ENCODE measurements at regions not wholly inside any gene's neighbourhood (a gene's known extent, or its start where the extent isn't known, plus 50 kb on each side); places are given as distances from the start of the nearest gene placed in this dataset.

DNA sequence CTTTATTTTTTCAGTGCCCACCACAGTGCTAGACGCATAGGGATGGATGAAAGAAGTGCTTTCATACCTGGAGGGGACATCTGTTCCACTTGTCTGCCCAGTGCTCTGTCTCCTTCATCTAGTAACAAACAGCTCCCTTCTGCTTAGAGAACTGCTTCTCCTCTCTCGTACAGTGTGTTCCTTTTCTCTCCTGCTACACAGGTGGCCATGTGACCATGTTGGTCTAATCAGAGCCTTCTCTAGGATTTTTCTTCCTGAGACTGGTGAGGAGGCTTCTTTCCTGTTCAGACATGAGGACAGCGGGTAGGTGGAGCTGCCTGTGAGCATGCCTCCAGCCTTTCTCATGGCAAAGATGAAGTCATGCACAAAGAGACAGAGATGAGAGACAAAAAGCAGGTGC lies 182.7 kb downstream of the TMEM132E start:
- Histone ChIP-seq H3K36me3 (ENCODE audit: control insufficient read depth in 4 of 4, insufficient read depth in 3 of 4, low read depth in 1 of 4, low read length in 3 of 4) (no peaks in the 10 kb centered on the region), H3K27me3 (ENCODE audit: control insufficient read depth in 4 of 4, insufficient read depth in 4 of 4, low read length in 3 of 4) (no peaks in the 10 kb centered on the region), H3K4me3 (ENCODE audit: low read depth in 1 of 3, low read length in 3 of 3) (no peak overlapping the region), H3K9me3 (ENCODE audit: control insufficient read depth in 4 of 4, low read length in 3 of 4) (no peaks in the 10 kb centered on the region), H3K4me1 (ENCODE audit: control insufficient read depth in 4 of 4, insufficient read depth in 4 of 4, low read length in 3 of 4) (no peaks in the 10 kb centered on the region), H3K9ac (ENCODE audit: low read depth in 1 of 2, low read length in 2 of 2) (no peak overlapping the region), H3K27ac (ENCODE audit: low read depth in 1 of 2, low read length in 2 of 2) (no peak overlapping the region)
- WGBS = 65% methylated on average over 3 of the region's 3 CpGs
- DNase-seq (ENCODE audit: low spot score) = no peak
- TF ChIP-seq JUND (IDR thresholded peaks at IDR 0.05) (no peak), RAD21 (IDR thresholded peaks at IDR 0.05) (no peak), RXRA (IDR thresholded peaks at IDR 0.05) (no peak), FOXA1 (IDR thresholded peaks at IDR 0.05) (no peak)

- Histone ChIP-seq H3K9me3 (ENCODE audit: control insufficient read depth in 4 of 4, low read length in 3 of 4) (no peaks in the 10 kb centered on the region), H3K4me1 (ENCODE audit: control insufficient read depth in 4 of 4, insufficient read depth in 4 of 4, low read length in 3 of 4) (no peaks in the 10 kb centered on the region), H3K27me3 (ENCODE audit: control insufficient read depth in 4 of 4, insufficient read depth in 4 of 4, low read length in 3 of 4) (no peaks in the 10 kb centered on the region), H3K36me3 (ENCODE audit: control insufficient read depth in 4 of 4, insufficient read depth in 3 of 4, low read depth in 1 of 4, low read length in 3 of 4) (no peaks in the 10 kb centered on the region), H3K27ac (ENCODE audit: low read depth in 1 of 2, low read length in 2 of 2) (no peak overlapping the region), H3K4me3 (ENCODE audit: low read depth in 1 of 3, low read length in 3 of 3) (no peak overlapping the region), H3K9ac (ENCODE audit: low read depth in 1 of 2, low read length in 2 of 2) (no peak overlapping the region)
- TF ChIP-seq, protein P1, sequence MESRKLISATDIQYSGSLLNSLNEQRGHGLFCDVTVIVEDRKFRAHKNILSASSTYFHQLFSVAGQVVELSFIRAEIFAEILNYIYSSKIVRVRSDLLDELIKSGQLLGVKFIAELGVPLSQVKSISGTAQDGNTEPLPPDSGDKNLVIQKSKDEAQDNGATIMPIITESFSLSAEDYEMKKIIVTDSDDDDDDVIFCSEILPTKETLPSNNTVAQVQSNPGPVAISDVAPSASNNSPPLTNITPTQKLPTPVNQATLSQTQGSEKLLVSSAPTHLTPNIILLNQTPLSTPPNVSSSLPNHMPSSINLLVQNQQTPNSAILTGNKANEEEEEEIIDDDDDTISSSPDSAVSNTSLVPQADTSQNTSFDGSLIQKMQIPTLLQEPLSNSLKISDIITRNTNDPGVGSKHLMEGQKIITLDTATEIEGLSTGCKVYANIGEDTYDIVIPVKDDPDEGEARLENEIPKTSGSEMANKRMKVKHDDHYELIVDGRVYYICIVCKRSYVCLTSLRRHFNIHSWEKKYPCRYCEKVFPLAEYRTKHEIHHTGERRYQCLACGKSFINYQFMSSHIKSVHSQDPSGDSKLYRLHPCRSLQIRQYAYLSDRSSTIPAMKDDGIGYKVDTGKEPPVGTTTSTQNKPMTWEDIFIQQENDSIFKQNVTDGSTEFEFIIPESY (IDR thresholded peaks at IDR 0.05) = no peak
- TF ChIP-seq JUND (IDR thresholded peaks at IDR 0.05) (no peak), CTCF (IDR thresholded peaks at IDR 0.05; ENCODE audit: low read depth, low read length, missing input control) (no peak)
- no peak for DNase-seq (ENCODE audit: low spot score)
- WGBS = 63% methylated on average over 4 of the region's 4 CpGs
Measured at GRCh38 chr17:34761646-34762045, 182.3 kb downstream of the TMEM132E start.

DNA sequence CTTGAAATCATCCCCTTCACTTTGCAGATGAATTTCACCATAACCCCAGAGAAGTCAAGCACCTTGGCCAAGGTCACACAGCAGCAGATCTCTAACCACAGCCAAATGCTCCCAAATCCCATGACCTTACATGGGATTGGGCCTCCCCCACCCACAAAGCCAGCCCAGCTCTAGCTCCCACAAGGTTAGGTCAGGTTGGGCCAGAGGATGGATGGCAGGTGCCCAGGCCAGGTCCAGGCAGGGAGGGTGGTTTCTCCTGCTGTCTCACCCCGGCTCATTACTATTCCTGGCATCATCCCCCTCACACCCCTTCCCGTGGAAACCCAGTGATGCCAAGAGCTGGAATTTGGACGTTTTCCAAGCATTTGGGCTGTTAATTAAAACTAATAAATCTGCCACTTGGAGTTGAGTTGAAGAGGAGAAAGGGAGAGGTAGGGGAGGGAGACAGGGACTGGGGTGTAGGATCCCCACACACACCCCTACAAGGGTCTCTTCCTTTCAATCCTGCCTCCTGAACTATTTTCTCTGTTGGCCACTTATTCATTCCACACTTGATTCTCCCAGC lies 181.6 kb downstream of the TMEM132E start:
- 55% methylated on average over 3 of the region's 3 CpGs for WGBS
- no peak for DNase-seq (ENCODE audit: low spot score)
- TF ChIP-seq HNF4A (conservative IDR thresholded peaks at IDR 0.05) = no peak
- H3K4me1 ChIP-seq (ENCODE audit: control insufficient read depth in 4 of 4, insufficient read depth in 4 of 4, low read length in 3 of 4) = no peaks in the 10 kb centered on the region
- no peak overlapping the region for H3K9ac ChIP-seq (ENCODE audit: low read depth in 1 of 2, low read length in 2 of 2)
- no peaks in the 10 kb centered on the region for H3K27me3 ChIP-seq (ENCODE audit: control insufficient read depth in 4 of 4, insufficient read depth in 4 of 4, low read length in 3 of 4)
- H3K4me3 ChIP-seq (ENCODE audit: low read depth in 1 of 3, low read length in 3 of 3) = no peak overlapping the region
- H3K36me3 ChIP-seq (ENCODE audit: control insufficient read depth in 4 of 4, insufficient read depth in 3 of 4, low read depth in 1 of 4, low read length in 3 of 4) = no peaks in the 10 kb centered on the region
- H3K27ac ChIP-seq (ENCODE audit: low read depth in 1 of 2, low read length in 2 of 2) = no peak overlapping the region
- H3K9me3 ChIP-seq (ENCODE audit: control insufficient read depth in 4 of 4, low read length in 3 of 4) = no peaks in the 10 kb centered on the region

DNA sequence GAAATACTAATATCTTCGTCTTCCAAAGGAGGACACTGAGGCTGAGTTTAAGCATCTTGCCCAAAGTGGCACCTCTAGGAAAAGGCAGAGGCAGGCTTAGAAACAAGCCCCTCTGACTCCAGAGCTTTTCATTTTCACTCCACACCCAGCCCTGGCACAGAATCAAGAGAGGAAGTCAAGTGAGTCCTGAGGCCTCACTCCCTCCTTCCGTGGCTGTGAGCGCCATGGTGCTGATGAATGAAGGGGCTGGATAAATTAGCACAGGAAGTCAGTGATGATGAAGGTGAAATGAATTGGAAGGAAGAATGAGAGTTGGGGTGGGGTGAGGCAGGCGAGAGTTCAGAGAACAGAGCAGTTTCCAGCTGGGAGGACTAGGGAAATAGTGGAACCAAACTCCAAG lies 179.3 kb downstream of the TMEM132E start:
- Histone ChIP-seq H3K27me3 (ENCODE audit: control insufficient read depth in 4 of 4, insufficient read depth in 4 of 4, low read length in 3 of 4) (no peaks in the 10 kb centered on the region), H3K4me1 (ENCODE audit: control insufficient read depth in 4 of 4, insufficient read depth in 4 of 4, low read length in 3 of 4) (no peaks in the 10 kb centered on the region), H3K27ac (ENCODE audit: low read depth in 1 of 2, low read length in 2 of 2) (no peak overlapping the region), H3K9ac (ENCODE audit: low read depth in 1 of 2, low read length in 2 of 2) (no peak overlapping the region), H3K9me3 (ENCODE audit: control insufficient read depth in 4 of 4, low read length in 3 of 4) (no peaks in the 10 kb centered on the region), H3K4me3 (ENCODE audit: low read depth in 1 of 3, low read length in 3 of 3) (no peak overlapping the region), H3K36me3 (ENCODE audit: control insufficient read depth in 4 of 4, insufficient read depth in 3 of 4, low read depth in 1 of 4, low read length in 3 of 4) (no peaks in the 10 kb centered on the region)
- WGBS = 64% methylated on average over 4 of the region's 4 CpGs
- no peak for DNase-seq (ENCODE audit: low spot score)
- TF ChIP-seq, protein P1 (IDR thresholded peaks at IDR 0.05) = no peak
- no peak for TF ChIP-seq GABPA (IDR thresholded peaks at IDR 0.05 in 1 of 2, conservative IDR thresholded peaks at IDR 0.05 in 1 of 2)
- no peak for TF ChIP-seq YY1 (IDR thresholded peaks at IDR 0.05)
- TF ChIP-seq FOXA2 (IDR thresholded peaks at IDR 0.05) = no peak
- TF ChIP-seq HNF4G (IDR thresholded peaks at IDR 0.05) = no peak
- TF ChIP-seq, protein P2, sequence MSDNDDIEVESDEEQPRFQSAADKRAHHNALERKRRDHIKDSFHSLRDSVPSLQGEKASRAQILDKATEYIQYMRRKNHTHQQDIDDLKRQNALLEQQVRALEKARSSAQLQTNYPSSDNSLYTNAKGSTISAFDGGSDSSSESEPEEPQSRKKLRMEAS (IDR thresholded peaks at IDR 0.05) = no peak
- no peak for TF ChIP-seq RAD21 (IDR thresholded peaks at IDR 0.05)
- no peak for TF ChIP-seq FOXA1 (IDR thresholded peaks at IDR 0.05)
- TF ChIP-seq JUND (IDR thresholded peaks at IDR 0.05) = no peak
- no peak for TF ChIP-seq HNF4A (conservative IDR thresholded peaks at IDR 0.05)
- TF ChIP-seq SP1 (IDR thresholded peaks at IDR 0.05) = no peak
- no peak for TF ChIP-seq NR2F2 (IDR thresholded peaks at IDR 0.05)
- TF ChIP-seq EGR1 (IDR thresholded peaks at IDR 0.05; ENCODE audit: low read depth in 2 of 2) = no peak
